ENCODE measurements at regions not wholly inside any gene's neighbourhood (a gene's known extent, or its start where the extent isn't known, plus 50 kb on each side); places are given as distances from the start of the nearest gene placed in this dataset.
"Not testable (repeated sequence)": the region's sequence is repeated elsewhere in the genome, so short reads cannot be mapped to it uniquely, and the experiment has no call there.

DNA sequence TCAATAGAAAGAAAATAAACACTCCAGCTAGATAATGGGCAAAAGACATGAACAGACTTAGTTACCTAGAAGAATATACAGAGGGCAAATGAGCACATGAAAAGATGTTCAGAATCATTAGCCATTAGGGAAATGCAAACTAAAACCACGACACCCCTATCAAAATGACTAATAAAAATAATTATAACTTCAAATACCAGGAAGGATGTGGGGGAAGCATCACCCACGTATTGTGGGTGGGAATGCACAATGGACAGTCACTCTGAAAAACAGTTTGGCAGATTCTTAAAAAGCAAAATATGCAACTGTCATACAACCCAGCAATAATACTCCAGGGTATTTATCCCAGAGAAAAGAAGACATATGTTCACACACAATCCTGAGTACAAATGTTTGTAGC lies 92.6 kb downstream of the DLL1 start:
- DNase-seq, result no peak

DNA sequence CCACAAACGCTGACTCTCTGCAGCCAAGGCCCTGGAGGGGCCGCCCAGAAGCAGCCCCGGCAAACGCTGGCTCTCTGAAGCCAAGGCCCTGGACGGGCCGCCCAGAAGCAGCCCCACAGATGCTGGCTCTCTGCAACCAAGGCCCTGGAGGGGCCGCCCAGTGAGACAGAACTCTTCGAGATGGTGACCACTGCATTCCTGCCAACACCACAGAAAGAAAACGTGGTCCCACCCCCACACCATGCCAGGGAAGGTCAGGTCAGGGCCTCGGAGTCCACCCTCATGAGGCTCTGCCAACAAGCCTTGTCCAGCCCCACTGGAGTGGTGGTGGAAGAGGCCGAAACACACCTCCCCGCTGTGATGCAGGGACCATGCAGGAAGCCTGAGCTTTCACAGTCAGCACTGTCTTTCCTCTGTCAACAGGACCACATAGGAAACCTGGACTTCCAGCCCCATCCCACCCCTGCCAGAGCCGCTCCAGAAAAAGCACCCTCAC lies 97.5 kb downstream of the DLL1 start:
- no peak for DNase-seq

DNA sequence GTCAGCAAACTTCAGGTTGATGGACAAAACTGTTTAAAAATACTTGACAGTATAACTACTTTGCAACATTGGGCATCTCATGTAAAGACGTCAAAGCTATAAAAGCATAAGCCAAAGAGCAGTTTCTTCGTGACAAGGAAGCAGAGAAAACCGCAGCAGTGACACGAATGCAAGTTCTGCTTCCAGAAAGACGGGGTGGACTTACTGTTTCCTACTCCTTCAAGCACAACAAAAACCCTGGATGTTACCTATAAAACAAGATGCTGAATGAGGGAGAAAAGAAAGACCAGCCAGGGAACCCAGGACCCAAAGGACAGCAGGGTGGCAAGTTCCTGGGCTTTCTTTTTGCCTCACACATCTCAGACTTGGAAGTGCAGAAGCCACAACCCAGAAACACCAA lies 98.0 kb downstream of the DLL1 start:
- no peak for DNase-seq

DNA sequence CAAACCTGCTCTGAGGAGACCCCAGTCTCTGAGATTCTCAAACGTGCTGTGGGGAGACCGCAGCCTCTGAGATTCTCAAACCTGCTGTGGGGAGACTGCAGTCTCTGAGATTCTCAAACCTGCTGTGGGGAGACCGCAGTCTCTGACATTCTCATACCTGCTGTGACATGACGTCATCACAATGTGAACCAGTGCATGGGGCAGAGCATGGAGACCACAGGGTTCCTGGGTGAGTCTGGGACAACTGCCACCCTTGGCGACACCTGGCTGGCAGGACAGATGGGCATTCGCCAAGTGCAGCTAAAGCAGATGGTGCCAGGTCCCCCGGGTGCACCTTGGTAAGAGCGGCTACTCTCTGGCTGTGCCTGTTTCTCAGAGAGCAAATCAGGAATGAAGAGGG lies 98.8 kb downstream of the DLL1 start:
- DNase-seq, result not testable (repeated sequence)

DNA sequence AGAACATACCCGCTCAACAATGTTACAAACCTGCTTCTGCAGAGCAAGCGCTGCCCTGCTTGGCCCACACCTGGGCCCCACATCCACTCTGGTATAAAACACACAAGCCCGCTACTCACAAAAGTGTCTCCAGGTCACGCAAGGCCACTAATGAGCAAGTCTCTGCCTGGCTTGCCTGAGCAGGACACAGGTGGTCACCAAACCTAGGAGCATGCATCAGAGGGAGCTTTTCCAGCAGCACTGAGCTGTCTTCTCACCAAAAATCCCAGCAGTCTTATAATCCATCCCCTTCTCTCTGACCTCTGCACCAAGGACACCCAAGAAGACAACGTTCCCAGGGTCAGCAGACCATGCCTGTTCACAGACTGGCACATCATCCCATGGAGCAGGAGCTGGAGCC lies 100.8 kb downstream of the DLL1 start:
- DNase-seq, result no peak

DNA sequence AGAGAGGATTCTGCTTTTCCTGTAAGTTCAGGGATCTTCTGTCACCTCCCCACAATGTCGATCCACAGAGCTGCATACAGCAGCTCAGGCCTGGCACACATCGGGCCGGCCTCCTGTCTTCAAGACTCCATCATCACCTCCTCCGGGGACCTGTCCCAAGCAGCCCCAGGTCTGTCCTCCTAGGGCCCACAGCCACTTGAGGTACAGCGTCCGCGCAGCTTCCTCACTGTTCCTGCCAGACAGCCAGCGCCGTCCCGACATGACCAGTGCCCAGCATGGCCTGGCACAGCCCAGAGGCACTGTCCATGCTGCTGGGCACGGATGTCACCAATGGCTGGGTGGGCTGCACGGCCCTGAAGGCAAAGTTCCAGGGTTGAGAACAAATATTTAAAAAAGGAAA lies 101.6 kb downstream of the DLL1 start:
- no peak for DNase-seq

DNA sequence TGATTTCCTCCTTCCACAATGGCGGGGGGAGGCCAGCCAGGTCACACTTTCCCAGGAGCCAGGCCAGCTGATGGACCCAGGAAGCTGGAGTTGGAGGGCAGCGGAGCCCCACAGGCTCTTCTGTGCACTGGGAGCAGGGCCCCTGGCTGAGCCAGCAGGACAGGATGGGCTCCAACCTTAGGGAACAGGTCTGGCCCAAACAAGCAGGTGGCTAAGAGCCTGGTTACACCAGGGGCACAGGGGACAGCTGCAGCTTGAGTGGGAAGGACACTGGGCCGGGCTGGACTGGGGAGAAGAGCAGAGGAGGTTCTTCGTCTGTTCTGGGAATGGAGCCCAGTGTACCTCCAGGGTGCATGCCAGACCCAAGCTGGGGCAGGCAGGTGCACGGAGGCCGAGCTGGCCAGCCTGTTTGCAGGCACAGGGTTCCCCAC lies 102.3 kb downstream of the DLL1 start:
- DNase-seq, result no peak

DNA sequence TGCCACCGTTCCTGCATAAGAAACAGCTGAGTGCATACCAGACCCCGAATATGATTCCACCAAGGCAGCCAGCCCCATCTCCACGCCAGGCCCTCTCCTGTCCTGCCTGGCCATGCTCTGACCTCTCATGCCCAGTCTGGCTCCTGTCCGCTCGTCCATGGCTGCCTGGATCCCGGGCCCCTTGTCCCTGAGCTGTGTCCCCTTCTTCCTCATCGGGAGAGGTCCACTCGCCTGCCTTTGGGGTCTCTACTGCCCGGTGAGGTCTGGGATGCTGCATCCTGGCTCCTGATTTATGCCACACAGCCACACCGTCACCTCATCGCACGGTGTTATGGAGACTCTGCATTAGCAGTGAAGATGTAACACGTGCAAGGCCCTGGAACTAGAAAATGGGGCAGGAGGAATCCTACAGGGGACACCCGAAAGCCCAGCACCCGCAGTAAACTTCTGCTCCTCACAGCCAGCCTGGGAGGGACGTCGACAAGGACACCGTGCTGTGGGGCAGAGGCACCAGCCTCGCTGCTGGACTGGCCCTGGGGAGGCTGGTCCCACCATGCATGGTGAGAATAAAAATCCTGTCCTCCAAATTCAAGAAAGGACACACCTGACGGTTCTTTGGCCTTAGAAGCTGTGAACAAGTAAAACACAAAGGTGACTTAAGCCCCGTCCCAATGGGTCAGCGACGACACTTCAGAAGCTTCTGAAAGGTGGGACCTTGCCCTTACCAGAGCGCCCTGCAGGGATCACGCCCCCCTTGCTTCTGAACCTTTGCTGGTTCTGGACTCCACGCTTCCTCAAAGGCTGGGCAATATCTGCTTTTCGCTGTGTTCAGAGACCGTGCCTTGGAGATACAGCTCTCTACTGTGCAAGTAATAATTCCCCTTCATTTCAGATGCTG lies 103.0 kb downstream of the DLL1 start:
- DNase-seq, result no peak

DNA sequence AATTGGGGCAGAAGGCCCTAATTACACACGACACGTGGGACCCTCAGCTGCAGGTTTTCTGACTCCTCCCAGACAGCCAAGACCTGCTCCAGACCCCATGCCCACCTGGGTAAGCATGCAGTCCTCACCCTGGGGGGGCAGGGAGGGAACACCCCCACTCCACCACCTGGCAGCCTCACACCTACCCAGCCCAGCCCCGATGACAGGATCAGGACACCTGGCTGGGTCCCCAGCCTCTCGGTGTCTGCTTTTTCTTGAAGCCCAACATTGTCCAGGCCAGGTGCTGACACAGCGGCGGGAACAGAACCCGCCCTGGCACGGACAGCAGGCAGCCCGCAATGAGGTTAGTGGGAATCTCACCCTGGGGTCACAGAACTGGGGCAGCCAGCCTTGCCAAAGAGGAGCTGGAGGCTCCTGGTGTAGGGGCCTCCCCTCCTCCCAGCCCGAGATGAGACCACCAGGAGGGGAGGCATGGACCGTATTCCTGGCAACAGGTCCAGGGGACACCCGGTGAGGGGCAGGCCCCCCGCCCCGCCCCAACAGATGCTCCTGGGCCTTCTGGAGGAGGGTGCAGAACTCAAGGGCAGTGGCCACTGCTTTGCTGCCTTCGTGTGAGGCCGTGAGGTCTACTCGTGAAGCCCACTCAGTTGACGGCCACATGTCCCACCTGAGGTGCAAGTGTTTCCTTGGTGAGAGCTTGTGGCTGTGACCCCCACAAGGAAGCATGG lies 103.8 kb downstream of the DLL1 start:
- DNase-seq, result no peak

DNA sequence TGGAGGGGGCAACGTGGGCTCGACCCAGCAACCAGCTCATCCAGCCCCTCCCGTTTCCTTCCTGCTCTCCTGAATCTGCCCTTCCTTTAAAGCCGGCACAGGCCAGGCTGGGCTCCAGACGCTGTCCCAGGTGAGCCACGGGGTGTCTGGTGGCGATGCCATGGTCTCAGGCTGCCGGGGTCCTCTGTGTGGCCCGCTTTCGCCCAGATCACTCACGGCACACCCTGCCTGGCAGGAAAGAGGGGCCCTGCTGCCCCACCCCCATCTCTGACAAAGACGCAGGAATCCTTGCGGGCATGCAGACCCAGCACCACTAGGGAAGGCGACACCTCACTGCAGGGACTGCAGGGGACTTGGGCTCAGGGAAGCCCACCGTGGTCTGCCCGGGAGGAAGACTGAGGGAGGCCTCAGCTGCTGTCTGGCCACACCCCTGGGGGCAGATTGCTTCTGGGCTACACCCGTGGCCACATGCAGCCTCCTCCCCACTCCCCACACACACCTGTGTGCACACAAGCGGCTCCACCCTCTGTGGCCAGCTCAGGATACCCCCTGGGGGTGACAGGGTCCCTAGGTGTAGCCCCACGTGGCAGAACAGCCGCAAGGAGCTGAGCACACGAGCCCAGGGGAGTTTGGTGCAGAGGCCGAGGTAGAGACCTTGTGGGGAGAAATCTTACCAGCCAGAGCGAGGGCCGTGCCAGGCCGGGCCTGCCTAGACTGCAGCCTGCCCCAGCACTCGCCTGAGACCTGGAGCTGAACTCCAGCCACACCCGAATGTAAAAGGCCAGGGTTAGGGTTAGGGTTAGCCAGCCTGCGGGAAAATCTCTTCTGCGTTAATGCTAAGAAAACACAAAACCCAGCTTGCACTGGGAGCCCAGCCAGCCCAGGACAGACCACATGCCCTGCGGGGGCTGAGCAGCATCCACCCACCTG lies 104.6 kb downstream of the DLL1 start:
- DNase-seq, result no peak

DNA sequence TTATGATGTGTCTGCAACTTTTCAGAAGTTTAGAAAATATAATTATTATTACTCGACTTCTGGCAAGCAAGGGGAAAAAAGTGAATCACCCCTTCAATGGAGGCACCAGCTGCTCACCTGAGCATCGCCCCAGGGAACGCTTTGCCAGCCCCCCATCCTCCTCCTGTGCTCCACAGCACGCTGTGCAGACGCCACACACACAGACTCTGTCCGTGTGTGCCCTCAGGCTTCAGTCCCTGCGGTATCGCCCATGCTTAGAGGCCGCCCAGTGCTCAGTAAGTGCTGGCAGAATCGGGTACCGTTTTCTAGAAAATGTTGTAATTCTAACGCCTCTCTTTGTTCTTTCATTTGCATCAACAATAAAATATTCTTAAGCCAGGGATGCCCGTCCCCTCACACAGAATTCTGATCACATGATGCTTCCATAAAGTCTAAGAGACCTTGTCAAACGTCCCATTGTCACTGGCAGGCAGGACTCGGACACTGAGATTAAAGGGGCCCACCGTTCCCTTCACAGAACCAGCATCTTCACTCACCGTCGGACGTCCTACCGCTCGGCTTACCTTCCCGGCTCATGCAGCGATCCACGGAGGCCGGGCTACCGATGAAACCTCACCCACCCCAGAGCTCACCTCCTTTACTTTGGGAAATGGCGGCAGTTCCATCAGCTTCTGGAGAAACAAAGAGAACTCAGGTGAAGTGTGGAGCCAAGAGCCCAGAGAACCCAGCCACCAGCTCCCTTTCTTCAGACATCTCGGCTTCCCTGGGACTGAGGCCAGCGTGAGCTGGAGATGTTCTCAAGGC lies 105.5 kb downstream of the DLL1 start:
- DNase-seq, result no peak

DNA sequence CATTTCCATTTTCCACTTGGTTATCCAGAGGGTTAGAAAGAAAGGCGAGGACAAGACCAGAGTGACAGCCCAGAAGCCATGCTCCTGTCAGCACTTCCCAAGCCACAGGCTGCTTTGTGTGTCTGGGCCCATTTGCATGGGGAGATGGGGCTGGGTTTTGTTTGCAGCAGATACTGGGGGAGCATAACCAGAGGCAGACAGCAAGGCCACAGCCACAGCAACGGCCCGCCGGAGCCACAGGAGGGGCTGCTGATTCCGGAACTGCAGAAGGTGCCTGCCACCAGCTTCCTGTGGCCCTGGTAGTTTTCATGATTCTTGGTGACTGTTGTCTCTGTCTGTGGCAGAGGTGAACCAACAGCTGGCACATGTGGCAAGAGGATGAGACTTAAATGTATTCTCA lies 106.6 kb downstream of the DLL1 start:
- DNase-seq, result no peak

DNA sequence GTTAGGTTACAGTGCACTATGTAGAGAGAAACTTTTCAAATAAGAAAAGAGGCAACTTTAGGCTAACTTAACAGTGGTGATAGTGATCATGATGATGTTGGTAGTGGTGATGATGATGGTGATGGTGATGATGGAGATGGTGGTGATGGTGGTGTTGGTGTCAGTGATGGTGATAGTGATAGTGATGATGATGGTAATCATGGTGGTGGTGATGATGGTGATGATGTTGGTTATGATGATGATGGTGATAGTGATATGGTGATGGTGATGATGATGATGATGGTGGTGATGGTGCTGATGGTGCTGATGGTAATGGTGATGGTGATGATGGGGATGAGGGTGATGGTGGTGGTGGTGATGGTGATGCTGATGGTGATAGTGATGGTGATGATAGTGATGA lies 107.4 kb downstream of the DLL1 start:
- DNase-seq, result no peak

DNA sequence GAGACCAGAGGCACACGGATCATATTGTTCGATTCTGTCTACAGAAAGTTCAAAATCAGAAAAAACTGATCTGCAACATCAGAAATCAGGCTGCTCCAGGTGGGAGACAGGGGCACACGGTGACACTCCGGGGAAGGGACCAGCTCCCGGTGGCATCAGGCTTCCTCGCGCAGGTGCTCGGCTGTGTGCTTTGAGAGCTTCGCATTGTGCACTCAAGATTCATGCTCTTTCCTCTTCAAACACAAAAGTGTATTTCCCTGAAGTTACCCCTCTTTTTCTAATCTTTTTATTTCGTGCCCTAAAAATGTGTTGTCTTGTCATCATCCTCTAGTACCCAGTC lies 108.1 kb downstream of the DLL1 start:
- no peak for DNase-seq

DNA sequence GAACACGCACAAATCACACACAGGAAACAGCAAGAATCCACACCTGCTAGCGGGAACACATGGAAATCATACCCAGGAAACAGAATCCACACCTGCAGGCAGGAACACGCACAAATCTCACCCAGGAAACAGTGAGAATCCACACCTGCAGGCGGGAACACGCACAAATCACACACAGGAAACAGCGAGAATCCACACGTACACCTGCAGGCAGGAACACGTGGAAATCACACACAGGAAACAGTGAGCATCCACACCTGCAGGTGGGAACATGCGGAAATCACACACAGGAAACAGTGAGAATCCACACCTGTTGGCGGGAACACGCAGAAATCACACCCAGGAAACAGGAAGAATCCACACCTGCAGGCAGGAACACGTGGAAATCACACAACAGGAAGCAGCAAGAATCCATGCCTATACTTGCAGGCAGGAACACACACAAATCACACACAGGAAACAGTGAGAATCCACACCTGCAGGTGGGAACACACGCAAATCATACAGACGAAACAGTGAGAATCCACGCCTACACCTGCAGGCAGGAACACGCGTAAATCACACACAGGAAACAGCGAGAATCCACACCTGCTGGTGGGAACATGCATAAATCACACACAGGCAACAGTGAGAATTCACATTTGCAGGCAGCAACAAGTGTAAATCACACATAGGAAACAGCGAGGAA lies 108.6 kb downstream of the DLL1 start:
- no peak for DNase-seq

DNA sequence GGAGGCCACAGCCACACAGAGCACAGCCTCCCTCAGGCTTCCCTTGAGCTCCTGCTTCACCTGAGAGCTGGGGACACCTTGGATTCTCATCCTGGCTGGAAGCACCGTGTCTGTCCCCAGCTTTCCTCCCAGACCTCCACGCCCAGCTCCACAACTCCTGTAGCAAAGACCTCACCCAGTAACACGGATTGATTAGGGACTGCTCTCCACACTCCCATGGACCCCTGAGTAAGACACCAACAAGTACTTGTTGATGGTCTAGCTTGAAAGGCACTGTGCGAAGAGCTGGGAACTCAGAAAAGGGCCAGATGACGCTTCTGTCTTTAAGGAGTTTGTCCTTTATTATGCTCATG lies 109.6 kb downstream of the DLL1 start:
- no peak for DNase-seq

DNA sequence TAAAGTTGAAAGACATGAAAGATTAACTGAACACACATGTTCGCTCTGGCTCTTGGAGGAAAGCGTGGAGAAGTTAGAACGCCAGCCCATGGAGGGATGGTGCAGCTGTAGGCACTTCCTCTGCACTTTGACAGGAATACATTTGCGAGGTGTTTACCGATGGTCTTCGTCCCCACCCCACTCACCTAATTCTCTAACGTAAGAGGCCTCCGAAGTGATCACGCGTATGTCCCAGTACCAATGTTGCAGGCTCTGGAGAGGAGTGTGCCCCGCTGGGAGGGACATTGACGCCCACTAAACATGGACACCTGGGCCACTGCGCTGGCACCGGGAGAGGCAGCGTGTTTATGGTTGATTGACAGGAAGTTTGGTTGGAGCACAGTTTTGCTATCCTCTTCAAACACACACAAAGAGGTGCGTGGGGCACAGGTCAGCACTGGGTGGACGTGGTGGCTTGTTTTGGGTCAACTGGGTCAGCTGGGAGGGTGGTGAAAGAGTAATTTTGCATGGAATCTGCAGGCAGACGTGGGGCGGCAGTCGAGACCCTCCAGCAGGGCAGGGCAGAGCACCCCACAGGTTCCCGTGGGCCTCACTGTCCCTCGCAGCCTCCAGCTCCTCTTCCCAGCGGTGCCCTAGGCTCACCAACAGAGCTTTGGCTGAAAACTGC lies 110.1 kb downstream of the DLL1 start:
- no peak for DNase-seq

DNA sequence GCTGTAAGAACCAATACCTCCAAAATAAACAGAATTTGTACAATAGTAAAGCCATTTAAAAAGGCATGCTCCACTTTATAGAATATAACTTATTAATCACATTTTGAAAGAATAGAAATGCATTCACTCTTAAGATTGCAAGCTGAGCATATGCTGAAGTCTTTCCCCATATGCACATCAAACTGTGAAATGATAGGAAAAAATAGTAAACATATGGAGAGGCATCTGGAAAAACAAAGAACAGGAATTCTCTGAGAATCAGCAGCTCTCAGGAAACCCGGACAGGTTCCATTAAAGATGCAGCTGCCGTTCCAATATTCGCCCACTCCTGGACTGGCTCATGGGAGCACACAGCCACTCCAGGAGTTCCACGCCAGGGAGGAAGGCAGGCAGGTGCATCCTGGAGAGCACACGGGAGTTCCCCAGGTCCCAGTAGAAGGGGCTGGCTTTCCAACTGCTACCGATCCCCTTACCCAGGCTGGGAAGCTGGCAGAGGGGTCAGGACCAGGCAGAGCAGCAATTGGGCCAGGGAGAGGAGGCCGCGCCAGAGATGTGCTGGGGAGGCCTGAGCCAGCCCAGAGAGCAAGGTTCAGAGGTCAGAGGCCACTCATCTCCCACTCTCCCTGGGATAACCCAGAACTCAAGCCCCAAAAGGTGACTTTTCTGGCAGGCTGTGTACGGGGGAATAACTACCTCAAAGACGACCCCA lies 111.1 kb downstream of the DLL1 start:
- DNase-seq, result no peak

Data from renal pelvis (tissue), 1 donor.